Stimulated activated naive B cell treated with anti-CD40 and anti-IgM and Interleukin-4, amounts not matched to agents 10 μg/mL and 1 μg/mL and 100 μg/mL, for 72 hours (primary cell): ENCODE measurements at regions not wholly inside any gene's neighbourhood (a gene's known extent, or its start where the extent isn't known, plus 50 kb on each side); places are given as distances from the start of the nearest gene placed in this dataset.

Experiments
- ATAC-seq, 2 donors: fragments of 150-1000 bp; cut with Tn5 transposase; replicated peaks; 2 replicates each; pipeline ENCODE4 v1.10.0; 2021; ENCODE audit warnings: moderate library complexity in 1 of 2
- DNase-seq: peaks from one replicate; pipeline ENCODE4 v3.0.0; 2021
- H3K27ac Mint-ChIP-seq: one replicate; pipeline ENCODE4 v1.8.0; 2022; ENCODE audit warnings: mild to moderate bottlenecking, mixed read lengths
- H3K27me3 Mint-ChIP-seq, 2 donors: one replicate each; pipeline ENCODE4 v1.8.0; 2022; ENCODE audit warnings: mixed read lengths in 2 of 2
- H3K36me3 Mint-ChIP-seq, 2 donors: one replicate each; pipeline ENCODE4 v1.8.0; 2022; ENCODE audit warnings: mixed read lengths in 2 of 2, mild to moderate bottlenecking in 1 of 2
- H3K4me1 Mint-ChIP-seq, 2 donors: one replicate each; pipeline ENCODE4 v1.8.0; 2022; ENCODE audit warnings: mixed read lengths in 2 of 2, mild to moderate bottlenecking in 1 of 2
- H3K4me3 Mint-ChIP-seq, 2 donors: one replicate each; pipeline ENCODE4 v1.8.0; 2022; ENCODE audit warnings: mild to moderate bottlenecking in 2 of 2, mixed read lengths in 2 of 2, moderate library complexity in 1 of 2
- H3K9me3 Mint-ChIP-seq, 2 donors: one replicate each; pipeline ENCODE4 v1.8.0; 2022; ENCODE audit warnings: mixed read lengths in 2 of 2, mild to moderate bottlenecking in 1 of 2

- H3K9me3 Mint-ChIP-seq = no peaks in the 10 kb centered on the region
- peaks cover 10 to 11% of the 10 kb centered on the region in 2 donors for H3K27me3 Mint-ChIP-seq
- no peak for ATAC-seq
- H3K4me3 Mint-ChIP-seq = no peak overlapping the region
- DNase-seq = no peak
- no peaks in the 10 kb centered on the region for H3K36me3 Mint-ChIP-seq
- no peak overlapping the region for H3K27ac Mint-ChIP-seq
- H3K4me1 Mint-ChIP-seq = no peaks in the 10 kb centered on the region
Measured at GRCh38 chr1:232519186-232519585, 110.7 kb downstream of the SIPA1L2 start.

GRCh38 chr1:232518349-232518748, 111.6 kb downstream of the SIPA1L2 start:
- Mint-ChIP-seq H3K4me1 (no peaks in the 10 kb centered on the region), H3K9me3 (no peaks in the 10 kb centered on the region), H3K27ac (no peak overlapping the region), H3K4me3 (no peak overlapping the region), H3K36me3 (no peaks in the 10 kb centered on the region), H3K27me3 (peaks cover 10 to 11% of the 10 kb centered on the region in 2 donors)
- ATAC-seq (no peak), DNase-seq (no peak)

DNA sequence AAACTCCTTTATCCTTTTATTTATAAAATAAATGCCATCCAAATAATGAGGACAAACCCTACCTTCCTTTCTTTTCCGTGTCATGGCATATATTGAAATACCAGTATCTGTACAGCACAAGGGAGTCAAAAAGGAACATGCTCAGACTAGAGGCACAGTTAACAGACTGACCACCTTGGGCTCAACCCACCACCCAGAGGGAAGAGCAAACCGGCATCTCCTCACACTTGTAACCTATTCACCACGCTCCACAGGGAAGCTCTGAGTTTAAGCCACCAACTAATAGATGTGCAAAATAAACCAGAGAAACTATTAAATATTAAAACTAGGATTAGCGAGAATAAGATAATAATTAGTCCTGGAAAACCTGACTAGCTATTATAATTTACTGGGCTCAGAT, 112.7 kb downstream of the SIPA1L2 start:
- Mint-ChIP-seq H3K27me3 (peaks cover 10 to 11% of the 10 kb centered on the region in 2 donors), H3K4me1 (no peaks in the 10 kb centered on the region), H3K9me3 (no peaks in the 10 kb centered on the region), H3K4me3 (no peak overlapping the region), H3K36me3 (no peaks in the 10 kb centered on the region), H3K27ac (no peak overlapping the region)
- DNase-seq (no peak), ATAC-seq (no peak)

- ATAC-seq (no peak), DNase-seq (no peak)
- H3K27ac Mint-ChIP-seq = no peak overlapping the region
- H3K36me3 Mint-ChIP-seq = no peaks in the 10 kb centered on the region
- H3K9me3 Mint-ChIP-seq = no peaks in the 10 kb centered on the region
- H3K27me3 Mint-ChIP-seq = peaks cover 4 to 5% of the 10 kb centered on the region in 2 donors
- no peaks in the 10 kb centered on the region for H3K4me1 Mint-ChIP-seq
- H3K4me3 Mint-ChIP-seq = no peak overlapping the region
Measured at GRCh38 chr1:232515706-232516105, 114.2 kb downstream of the SIPA1L2 start.

DNA sequence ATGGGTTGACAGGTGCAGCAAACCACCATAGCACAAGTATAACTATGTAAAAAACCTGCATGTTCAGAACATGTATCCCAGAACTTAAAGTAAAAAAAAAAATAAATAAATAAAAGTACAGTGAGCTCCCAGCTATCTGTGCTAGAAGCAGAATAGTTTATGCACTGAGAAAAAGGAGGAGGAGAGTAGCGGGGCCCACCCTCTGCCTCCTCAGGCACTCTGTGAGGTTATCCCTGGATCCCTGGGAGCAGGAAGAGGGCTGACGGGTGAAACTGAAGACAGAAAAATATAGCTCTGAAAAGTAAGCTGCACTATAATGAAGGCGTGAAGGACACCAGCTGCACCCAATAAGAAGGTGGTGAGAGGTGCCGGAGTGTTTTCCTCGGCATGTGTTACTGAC, 117.2 kb downstream of the SIPA1L2 start:
- no peaks in the 10 kb centered on the region for H3K9me3 Mint-ChIP-seq
- no peak for DNase-seq
- H3K36me3 Mint-ChIP-seq = no peaks in the 10 kb centered on the region
- no peak overlapping the region for H3K4me3 Mint-ChIP-seq
- no peaks in the 10 kb centered on the region for H3K4me1 Mint-ChIP-seq
- peaks cover 6 to 9% of the 10 kb centered on the region in 2 donors for H3K27me3 Mint-ChIP-seq
- H3K27ac Mint-ChIP-seq = no peak overlapping the region
- ATAC-seq = no peak

GRCh38 chr1:232511172-232511571, 118.8 kb downstream of the SIPA1L2 start:
- Mint-ChIP-seq H3K27me3 (peaks cover 6 to 9% of the 10 kb centered on the region in 2 donors), H3K27ac (no peak overlapping the region), H3K4me3 (no peak overlapping the region), H3K36me3 (no peaks in the 10 kb centered on the region), H3K4me1 (no peaks in the 10 kb centered on the region), H3K9me3 (no peaks in the 10 kb centered on the region)
- DNase-seq (no peak), ATAC-seq (no peak)

DNA sequence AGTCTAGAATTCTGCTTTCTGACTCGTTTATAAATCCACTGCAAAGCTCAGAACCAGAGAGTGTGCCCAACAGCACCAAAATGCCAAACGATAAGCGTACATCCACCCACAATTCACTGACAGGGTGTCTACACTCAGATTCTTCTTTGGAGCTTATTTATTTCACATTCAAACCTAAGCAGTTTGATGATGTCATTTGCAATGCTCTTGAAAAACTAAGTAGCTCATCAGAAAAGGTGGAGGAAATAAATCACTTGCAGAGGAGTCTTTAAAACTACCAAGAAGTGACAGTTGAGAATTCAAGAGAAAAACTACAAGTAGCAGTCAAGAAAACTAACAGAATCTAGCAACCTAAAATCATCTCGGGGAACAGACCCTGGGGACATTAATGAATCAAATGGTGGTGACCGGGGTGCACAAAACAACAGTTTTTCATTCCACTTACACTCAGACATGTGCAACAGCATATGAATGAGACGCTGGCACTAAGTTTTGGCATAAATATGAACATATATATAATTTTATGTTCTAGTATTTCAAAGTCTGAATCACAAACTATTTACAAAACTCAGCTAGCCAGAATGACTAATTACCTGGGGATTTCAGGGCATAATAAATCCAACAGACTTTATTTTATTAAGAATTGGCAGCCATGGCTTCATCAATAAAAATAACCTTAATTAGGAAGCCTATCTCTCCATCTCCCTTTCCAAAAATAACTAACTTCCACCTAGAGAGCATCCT, 119.4 kb downstream of the SIPA1L2 start:
- ATAC-seq (no peak), DNase-seq (no peak)
- Mint-ChIP-seq H3K27me3 (peaks cover 6 to 9% of the 10 kb centered on the region in 2 donors), H3K4me3 (no peak overlapping the region), H3K36me3 (no peaks in the 10 kb centered on the region), H3K27ac (no peak overlapping the region), H3K4me1 (no peaks in the 10 kb centered on the region), H3K9me3 (no peaks in the 10 kb centered on the region)

GRCh38 chr1:232509570-232509969, 120.4 kb downstream of the SIPA1L2 start:
- no peak for ATAC-seq
- no peak for DNase-seq
- Mint-ChIP-seq H3K27ac (no peak overlapping the region), H3K36me3 (no peaks in the 10 kb centered on the region), H3K9me3 (no peaks in the 10 kb centered on the region), H3K4me3 (no peak overlapping the region), H3K27me3 (peaks cover 6 to 9% of the 10 kb centered on the region in 2 donors), H3K4me1 (no peaks in the 10 kb centered on the region)

- no peak overlapping the region for H3K27ac Mint-ChIP-seq
- peaks cover 6 to 9% of the 10 kb centered on the region in 2 donors for H3K27me3 Mint-ChIP-seq
- H3K4me1 Mint-ChIP-seq = no peaks in the 10 kb centered on the region
- ATAC-seq (no peak), DNase-seq (no peak)
- H3K36me3 Mint-ChIP-seq = no peaks in the 10 kb centered on the region
- no peaks in the 10 kb centered on the region for H3K9me3 Mint-ChIP-seq
- H3K4me3 Mint-ChIP-seq = no peak overlapping the region
Measured at GRCh38 chr1:232508130-232508701, 121.7 kb downstream of the SIPA1L2 start.

DNA sequence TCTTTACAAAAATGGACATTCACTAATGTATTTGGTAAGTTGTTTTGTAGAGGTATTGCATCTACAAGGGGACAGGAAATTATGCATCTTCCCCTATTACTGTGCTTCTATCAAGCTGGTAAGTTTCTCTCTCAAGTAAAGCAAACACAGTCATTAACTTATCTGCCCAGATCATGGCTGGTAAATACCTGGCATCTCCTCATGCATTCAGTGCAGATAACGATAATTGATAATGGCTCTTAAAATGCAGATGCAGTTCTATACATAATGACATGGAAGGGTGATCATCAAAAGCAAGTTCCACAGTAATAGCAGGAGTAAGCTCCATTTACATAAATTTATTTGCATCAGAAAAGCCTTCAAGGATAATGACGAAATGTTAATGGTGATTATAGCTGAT, 122.4 kb downstream of the SIPA1L2 start:
- no peak for ATAC-seq
- Mint-ChIP-seq H3K36me3 (no peaks in the 10 kb centered on the region), H3K27me3 (peaks cover 6 to 9% of the 10 kb centered on the region in 2 donors), H3K9me3 (no peaks in the 10 kb centered on the region), H3K4me1 (no peaks in the 10 kb centered on the region), H3K27ac (no peak overlapping the region), H3K4me3 (no peak overlapping the region)
- DNase-seq = no peak

DNA sequence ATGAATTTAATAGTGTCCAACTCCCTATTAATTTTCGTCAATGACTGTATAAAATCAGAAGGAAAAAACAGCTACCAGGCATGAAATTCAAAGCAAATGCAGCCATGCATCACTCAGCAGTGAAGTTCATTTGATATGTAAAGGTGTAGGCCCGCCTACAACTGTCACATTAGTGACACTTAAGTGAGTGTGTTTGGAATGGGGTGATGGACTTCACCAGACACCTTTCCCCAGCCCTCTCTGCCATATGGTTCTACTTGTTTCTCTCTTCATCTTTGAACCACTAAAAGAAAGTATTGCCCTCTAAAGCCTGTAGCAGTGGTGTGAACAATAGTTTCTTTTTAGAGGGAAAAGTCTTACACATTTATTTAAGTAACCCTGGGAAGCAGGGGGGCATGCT, 124.0 kb downstream of the SIPA1L2 start:
- Mint-ChIP-seq H3K27me3 (peaks cover 6 to 9% of the 10 kb centered on the region in 2 donors), H3K36me3 (no peaks in the 10 kb centered on the region), H3K4me3 (no peak overlapping the region), H3K9me3 (no peaks in the 10 kb centered on the region), H3K4me1 (no peaks in the 10 kb centered on the region), H3K27ac (no peak overlapping the region)
- ATAC-seq (no peak), DNase-seq (no peak)

GRCh38 chr1:232504651-232505050, 125.3 kb downstream of the SIPA1L2 start:
- no peaks in the 10 kb centered on the region for H3K4me1 Mint-ChIP-seq

GRCh38 chr1:232503497-232503896, 126.4 kb downstream of the SIPA1L2 start:
- no peaks in the 10 kb centered on the region for H3K9me3 Mint-ChIP-seq
- H3K4me3 Mint-ChIP-seq = no peak overlapping the region
- no peak overlapping the region for H3K27ac Mint-ChIP-seq
- no peaks in the 10 kb centered on the region for H3K36me3 Mint-ChIP-seq
- no peak for DNase-seq
- peaks cover 0 to 4% of the 10 kb centered on the region in 2 donors for H3K27me3 Mint-ChIP-seq
- H3K4me1 Mint-ChIP-seq = no peaks in the 10 kb centered on the region
- no peak for ATAC-seq

More at GRCh38 chr1:232504651-232505050, 125.3 kb downstream of the SIPA1L2 start:
- ATAC-seq (no peak), DNase-seq (no peak)
- no peaks in the 10 kb centered on the region for H3K36me3 Mint-ChIP-seq
- no peak overlapping the region for H3K4me3 Mint-ChIP-seq
- no peaks in the 10 kb centered on the region for H3K9me3 Mint-ChIP-seq
- H3K27me3 Mint-ChIP-seq = peaks cover 2 to 6% of the 10 kb centered on the region in 2 donors
- H3K27ac Mint-ChIP-seq = no peak overlapping the region

GRCh38 chr1:232501854-232502253, 128.1 kb downstream of the SIPA1L2 start:
- no peaks in the 10 kb centered on the region for H3K9me3 Mint-ChIP-seq
- H3K4me1 Mint-ChIP-seq = no peaks in the 10 kb centered on the region
- no peak overlapping the region for H3K4me3 Mint-ChIP-seq
- H3K27ac Mint-ChIP-seq = no peak overlapping the region
- no peaks in the 10 kb centered on the region for H3K36me3 Mint-ChIP-seq
- no peak for ATAC-seq
- H3K27me3 Mint-ChIP-seq = no peaks in the 10 kb centered on the region
- DNase-seq = no peak

GRCh38 chr1:232499188-232499587, 130.7 kb downstream of the SIPA1L2 start:
- Mint-ChIP-seq H3K4me3 (no peak overlapping the region), H3K27me3 (no peaks in the 10 kb centered on the region), H3K4me1 (no peaks in the 10 kb centered on the region), H3K36me3 (no peaks in the 10 kb centered on the region), H3K27ac (no peak overlapping the region), H3K9me3 (no peaks in the 10 kb centered on the region)
- DNase-seq (no peak), ATAC-seq (no peak)
